DND-41 (cell line): ENCODE measurements at regions not wholly inside any gene's neighbourhood (a gene's known extent, or its start where the extent isn't known, plus 50 kb on each side); places are given as distances from the start of the nearest gene placed in this dataset.

ENCODE experiments used
- CTCF ChIP-seq: IDR thresholded peaks from 2 replicates; pipeline ENCODE4 v1.5.1; 2012; ENCODE audit warnings: borderline replicate concordance, low read length, moderate library complexity, mild to moderate bottlenecking; ENCODE audit not compliant: poor library complexity, severe bottlenecking; ENCODE audit errors: extremely low read depth
- EZH2 ChIP-seq: IDR thresholded peaks from 3 replicates; pipeline ENCODE4 v1.6.1; 2012; ENCODE audit warnings: borderline replicate concordance, low read depth, mild to moderate bottlenecking, moderate library complexity, low read length, inconsistent platforms; ENCODE audit not compliant: severe bottlenecking

GRCh38 chr14:29150659-29151058 is 384.1 kb downstream of the FOXG1 start:
- no peak for TF ChIP-seq CTCF
- TF ChIP-seq EZH2: no peak
